Stimulated activated CD8-positive, alpha-beta memory T cell treated with anti-CD3 and anti-CD28 coated beads, Interleukin-7, amount 100 ng/mL, for 48 hours (primary cell): ENCODE measurements at regions not wholly inside any gene's neighbourhood (a gene's known extent, or its start where the extent isn't known, plus 50 kb on each side); places are given as distances from the start of the nearest gene placed in this dataset.

ENCODE experiments used
- DNase-seq, 2 donors: peaks; one replicate each; pipeline ENCODE4 v3.0.0-alpha.2; 2020; ENCODE audit warnings: low read depth in 1 of 2; ENCODE audit errors: extremely low read depth in 1 of 2

- no peak for DNase-seq
These were observed 316.7 kb upstream of the RORA start for GRCh38 chr15:61545763-61546162.

GRCh38 chr15:61541516-61541915 lies 312.4 kb upstream of the RORA start:
- DNase-seq = no peak

- DNase-seq = no peak
These were observed 308.2 kb upstream of the RORA start for GRCh38 chr15:61537337-61537736.

GRCh38 chr15:61534986-61535385 lies 305.9 kb upstream of the RORA start:
- no peak for DNase-seq

GRCh38 chr15:61530769-61531168 lies 301.7 kb upstream of the RORA start:
- no peak for DNase-seq

- DNase-seq = no peak
These were observed 299.4 kb upstream of the RORA start for GRCh38 chr15:61528581-61528910.

- DNase-seq = no peak
These were observed 298.9 kb upstream of the RORA start for GRCh38 chr15:61527836-61528580.

- DNase-seq = no peak
These were observed 295.4 kb upstream of the RORA start for GRCh38 chr15:61524545-61524944.

GRCh38 chr15:61524086-61524485 lies 295.0 kb upstream of the RORA start:
- no peak for DNase-seq

GRCh38 chr15:61522411-61522810 lies 293.3 kb upstream of the RORA start:
- no peak for DNase-seq

- DNase-seq = no peak
These were observed 292.9 kb upstream of the RORA start for GRCh38 chr15:61521953-61522352.

GRCh38 chr15:61519296-61519695 lies 290.2 kb upstream of the RORA start:
- DNase-seq = no peak

GRCh38 chr15:61518191-61518950 lies 289.3 kb upstream of the RORA start:
- no peak for DNase-seq

- no peak for DNase-seq
These were observed 288.7 kb upstream of the RORA start for GRCh38 chr15:61517776-61518175.

GRCh38 chr15:61517335-61517734 lies 288.2 kb upstream of the RORA start:
- no peak for DNase-seq

GRCh38 chr15:61511756-61512155 lies 282.7 kb upstream of the RORA start:
- DNase-seq = no peak

- DNase-seq = no peak
These were observed 282.0 kb upstream of the RORA start for GRCh38 chr15:61511089-61511488.

GRCh38 chr15:61509327-61509840 lies 280.3 kb upstream of the RORA start:
- DNase-seq = no peak

GRCh38 chr15:61503383-61503969 lies 274.4 kb upstream of the RORA start:
- no peak for DNase-seq

GRCh38 chr15:61501815-61502389 lies 272.8 kb upstream of the RORA start:
- DNase-seq = no peak

- no peak for DNase-seq
These were observed 272.0 kb upstream of the RORA start for GRCh38 chr15:61500951-61501620.
